ENCODE measurements at regions not wholly inside any gene's neighbourhood (a gene's known extent, or its start where the extent isn't known, plus 50 kb on each side); places are given as distances from the start of the nearest gene placed in this dataset.
"Not testable (repeated sequence)": the region's sequence is repeated elsewhere in the genome, so short reads cannot be mapped to it uniquely, and the experiment has no call there.

- peaks cover 7% of the 10 kb centered on the region for H3K9me3 Mint-ChIP-seq (ENCODE audit: low read depth, unreplicated experiment)
- intact Hi-C loops (cut with micrococcal nuclease; ENCODE audit: unreplicated experiment) = no loop called here
- BruUV-seq (replicated peaks) = no TSS peak
- CTCF ChIA-PET = no interaction called here
- DNase-seq = no peak
- no peak overlapping the region for H3K27ac Mint-ChIP-seq (ENCODE audit: unreplicated experiment)
- H3K4me3 Mint-ChIP-seq (ENCODE audit: low read depth, unreplicated experiment) = no peak overlapping the region
- H3K4me1 Mint-ChIP-seq (ENCODE audit: low read depth, unreplicated experiment) = no peaks in the 10 kb centered on the region
- no peak for TF ChIP-seq CTCF (IDR thresholded peaks at IDR 0.05; ENCODE audit: unreplicated experiment)
- no peaks in the 10 kb centered on the region for H3K27me3 Mint-ChIP-seq (ENCODE audit: unreplicated experiment)
- no peaks in the 10 kb centered on the region for H3K36me3 Mint-ChIP-seq (ENCODE audit: insufficient read depth, unreplicated experiment)
Observed at GRCh38 chr1:192878249-192878648, 69.4 kb downstream of the RGS2 start.

GRCh38 chr1:192879406-192879805, 70.6 kb downstream of the RGS2 start:
- peaks cover 7% of the 10 kb centered on the region for H3K9me3 Mint-ChIP-seq (ENCODE audit: low read depth, unreplicated experiment)
- DNase-seq = no peak
- intact Hi-C loops (cut with micrococcal nuclease; ENCODE audit: unreplicated experiment) = no loop called here
- no peak for TF ChIP-seq CTCF (IDR thresholded peaks at IDR 0.05; ENCODE audit: unreplicated experiment)
- H3K4me3 Mint-ChIP-seq (ENCODE audit: low read depth, unreplicated experiment) = no peak overlapping the region
- H3K27ac Mint-ChIP-seq (ENCODE audit: unreplicated experiment) = no peak overlapping the region
- no TSS peak for BruUV-seq (replicated peaks)
- no peaks in the 10 kb centered on the region for H3K4me1 Mint-ChIP-seq (ENCODE audit: low read depth, unreplicated experiment)
- H3K36me3 Mint-ChIP-seq (ENCODE audit: insufficient read depth, unreplicated experiment) = no peaks in the 10 kb centered on the region
- CTCF ChIA-PET = no interaction called here
- H3K27me3 Mint-ChIP-seq (ENCODE audit: unreplicated experiment) = no peaks in the 10 kb centered on the region

- intact Hi-C loops (cut with micrococcal nuclease; ENCODE audit: unreplicated experiment) = no loop called here
- Mint-ChIP-seq H3K4me1 (ENCODE audit: low read depth, unreplicated experiment) (no peaks in the 10 kb centered on the region), H3K27me3 (ENCODE audit: unreplicated experiment) (no peaks in the 10 kb centered on the region), H3K9me3 (ENCODE audit: low read depth, unreplicated experiment) (peaks cover 7% of the 10 kb centered on the region), H3K4me3 (ENCODE audit: low read depth, unreplicated experiment) (no peak overlapping the region), H3K36me3 (ENCODE audit: insufficient read depth, unreplicated experiment) (no peaks in the 10 kb centered on the region), H3K27ac (ENCODE audit: unreplicated experiment) (no peak overlapping the region)
- no peak for DNase-seq
- no TSS peak for BruUV-seq (replicated peaks)
- CTCF ChIA-PET = no interaction called here
- TF ChIP-seq CTCF (IDR thresholded peaks at IDR 0.05; ENCODE audit: unreplicated experiment) = no peak
Observed at GRCh38 chr1:192880231-192880630, 71.4 kb downstream of the RGS2 start.

GRCh38 chr1:192884241-192884640, 75.4 kb downstream of the RGS2 start:
- Mint-ChIP-seq H3K4me1 (ENCODE audit: low read depth, unreplicated experiment) (no peaks in the 10 kb centered on the region), H3K27me3 (ENCODE audit: unreplicated experiment) (no peaks in the 10 kb centered on the region), H3K9me3 (ENCODE audit: low read depth, unreplicated experiment) (peaks cover 2% of the 10 kb centered on the region), H3K36me3 (ENCODE audit: insufficient read depth, unreplicated experiment) (no peaks in the 10 kb centered on the region), H3K4me3 (ENCODE audit: low read depth, unreplicated experiment) (no peak overlapping the region), H3K27ac (ENCODE audit: unreplicated experiment) (no peak overlapping the region)
- TF ChIP-seq CTCF (IDR thresholded peaks at IDR 0.05; ENCODE audit: unreplicated experiment) = no peak
- CTCF ChIA-PET = no interaction called here
- intact Hi-C loops (cut with micrococcal nuclease; ENCODE audit: unreplicated experiment) = no loop called here
- DNase-seq = no peak
- no TSS peak for BruUV-seq (replicated peaks)

- H3K9me3 Mint-ChIP-seq (ENCODE audit: low read depth, unreplicated experiment); H3K36me3 Mint-ChIP-seq (ENCODE audit: insufficient read depth, unreplicated experiment); H3K27ac Mint-ChIP-seq (ENCODE audit: unreplicated experiment); CTCF ChIA-PET; H3K27me3 Mint-ChIP-seq (ENCODE audit: unreplicated experiment); H3K4me3 Mint-ChIP-seq (ENCODE audit: low read depth, unreplicated experiment); intact Hi-C loops (cut with micrococcal nuclease; ENCODE audit: unreplicated experiment); DNase-seq; H3K4me1 Mint-ChIP-seq (ENCODE audit: low read depth, unreplicated experiment); BruUV-seq (replicated peaks): not testable (repeated sequence)
Observed at GRCh38 chr1:192885387-192885786, 76.5 kb downstream of the RGS2 start.
